HL-60 (cell line): ENCODE measurements at regions not wholly inside any gene's neighbourhood (a gene's known extent, or its start where the extent isn't known, plus 50 kb on each side); places are given as distances from the start of the nearest gene placed in this dataset.
A peak's percentile ranks its signal among the peaks of the same experiment; 100 is the strongest.
"Not testable (repeated sequence)": the region's sequence is repeated elsewhere in the genome, so short reads cannot be mapped to it uniquely, and the experiment has no call there.

Experiments used
- CTCF ChIP-seq: IDR thresholded peaks from one replicate; pipeline ENCODE4 v1.5.1; 2011; ENCODE audit warnings: low read length, control low read depth, inconsistent platforms; ENCODE audit not compliant: insufficient read depth
- GABPA ChIP-seq: IDR thresholded peaks from 2 replicates; pipeline ENCODE4 v1.6.1; 2012; ENCODE audit warnings: low read depth
- POLR2AphosphoS5 ChIP-seq: IDR thresholded peaks from 2 replicates; pipeline ENCODE4 v1.6.1; 2012; ENCODE audit warnings: low read depth
- REST ChIP-seq: IDR thresholded peaks from 2 replicates; pipeline ENCODE4 v1.6.1; 2012; ENCODE audit warnings: low read depth; ENCODE audit not compliant: insufficient replicate concordance

- TF ChIP-seq CTCF, POLR2AphosphoS5, REST: not testable (repeated sequence)
- 0 out of 2 replicates have a peak, but pooled peaks have one; percentile 13 for TF ChIP-seq GABPA
Observed at GRCh38 chr4:184333446-184333845, 115.8 kb upstream of the ENPP6 start.
